ENCODE measurements at regions not wholly inside any gene's neighbourhood (a gene's known extent, or its start where the extent isn't known, plus 50 kb on each side); places are given as distances from the start of the nearest gene placed in this dataset.

DNA sequence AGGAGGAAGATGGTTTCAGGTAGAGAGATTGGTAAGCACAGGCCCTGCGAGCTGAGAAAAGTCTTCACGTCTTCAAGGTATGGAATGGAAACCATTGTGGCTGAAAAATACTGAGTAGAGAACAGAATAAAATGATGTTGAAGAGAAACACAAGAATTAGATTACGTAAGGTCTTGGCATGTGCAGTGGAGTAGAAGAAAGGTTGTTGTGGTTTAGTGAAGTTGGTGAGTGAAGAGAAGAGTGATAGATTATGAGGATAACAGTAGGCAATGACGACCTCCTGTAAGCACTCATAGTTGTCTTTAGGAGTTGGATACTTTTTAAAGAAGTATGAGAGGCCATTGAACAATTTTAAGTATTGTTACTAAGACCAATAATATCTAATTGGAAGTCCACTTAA is 642.6 kb downstream of the PCDH7 start:
- TF ChIP-seq YY1 (IDR thresholded peaks at IDR 0.05; ENCODE audit: insufficient read depth, insufficient read length) (no peak), ZNF274 (IDR thresholded peaks at IDR 0.05; ENCODE audit: low read depth, low read length) (no peak)

Measured in NT2/D1 (cell line).